Cardiac muscle cell (in vitro differentiated cells and primary cell): ENCODE measurements at regions not wholly inside any gene's neighbourhood (a gene's known extent, or its start where the extent isn't known, plus 50 kb on each side); places are given as distances from the start of the nearest gene placed in this dataset.

ENCODE experiments used
- DNase-seq, 2 donors: peaks; one replicate each; pipeline versions ENCODE4 v3.0.0 to v3.0.0-alpha.2; 2010 to 2017; ENCODE audit warnings: low read depth in 1 of 2, low spot score in 1 of 2
- H3K27ac ChIP-seq: fragments of 200-600 bp; sonication (generic); 2 replicates; pipeline ENCODE4 v1.5.1; 2016
- H3K27me3 ChIP-seq: fragments of 200-600 bp; sonication (generic); 2 replicates; pipeline ENCODE4 v1.6.0; 2016; ENCODE audit warnings: control low read depth
- H3K36me3 ChIP-seq: fragments of 200-600 bp; sonication (generic); 2 replicates; pipeline ENCODE4 v1.5.1; 2016; ENCODE audit warnings: control low read depth
- H3K4me1 ChIP-seq: fragments of 200-600 bp; sonication (generic); 2 replicates; pipeline ENCODE4 v1.8.1; 2017; ENCODE audit warnings: low read depth, mild to moderate bottlenecking, mixed run types
- H3K4me3 ChIP-seq: fragments of 200-600 bp; sonication (generic); 2 replicates; pipeline ENCODE4 v1.5.1; 2016; ENCODE audit warnings: mild to moderate bottlenecking
- H3K9me3 ChIP-seq: fragments of 200-600 bp; sonication (generic); 2 replicates; pipeline ENCODE4 v1.5.1; 2017; ENCODE audit warnings: low read depth, mild to moderate bottlenecking, control low read depth
- TF ChIP-seq, protein P1 (sequence below): IDR thresholded peaks from 2 replicates; pipeline ENCODE4 v1.5.1; 2012; ENCODE audit warnings: low read depth, mild to moderate bottlenecking, low read length

- no peak overlapping the region for H3K27ac ChIP-seq
- no peak overlapping the region for H3K4me3 ChIP-seq
- TF ChIP-seq, protein P1, sequence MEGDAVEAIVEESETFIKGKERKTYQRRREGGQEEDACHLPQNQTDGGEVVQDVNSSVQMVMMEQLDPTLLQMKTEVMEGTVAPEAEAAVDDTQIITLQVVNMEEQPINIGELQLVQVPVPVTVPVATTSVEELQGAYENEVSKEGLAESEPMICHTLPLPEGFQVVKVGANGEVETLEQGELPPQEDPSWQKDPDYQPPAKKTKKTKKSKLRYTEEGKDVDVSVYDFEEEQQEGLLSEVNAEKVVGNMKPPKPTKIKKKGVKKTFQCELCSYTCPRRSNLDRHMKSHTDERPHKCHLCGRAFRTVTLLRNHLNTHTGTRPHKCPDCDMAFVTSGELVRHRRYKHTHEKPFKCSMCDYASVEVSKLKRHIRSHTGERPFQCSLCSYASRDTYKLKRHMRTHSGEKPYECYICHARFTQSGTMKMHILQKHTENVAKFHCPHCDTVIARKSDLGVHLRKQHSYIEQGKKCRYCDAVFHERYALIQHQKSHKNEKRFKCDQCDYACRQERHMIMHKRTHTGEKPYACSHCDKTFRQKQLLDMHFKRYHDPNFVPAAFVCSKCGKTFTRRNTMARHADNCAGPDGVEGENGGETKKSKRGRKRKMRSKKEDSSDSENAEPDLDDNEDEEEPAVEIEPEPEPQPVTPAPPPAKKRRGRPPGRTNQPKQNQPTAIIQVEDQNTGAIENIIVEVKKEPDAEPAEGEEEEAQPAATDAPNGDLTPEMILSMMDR, result no peak
- no peaks in the 10 kb centered on the region for H3K36me3 ChIP-seq
- H3K4me1 ChIP-seq, result no peaks in the 10 kb centered on the region
- no peaks in the 10 kb centered on the region for H3K27me3 ChIP-seq
- no peak for DNase-seq
- H3K9me3 ChIP-seq, result no peaks in the 10 kb centered on the region
These were observed 457.8 kb downstream of the EIPR1 start for GRCh38 chr2:2919574-2920365.

DNA sequence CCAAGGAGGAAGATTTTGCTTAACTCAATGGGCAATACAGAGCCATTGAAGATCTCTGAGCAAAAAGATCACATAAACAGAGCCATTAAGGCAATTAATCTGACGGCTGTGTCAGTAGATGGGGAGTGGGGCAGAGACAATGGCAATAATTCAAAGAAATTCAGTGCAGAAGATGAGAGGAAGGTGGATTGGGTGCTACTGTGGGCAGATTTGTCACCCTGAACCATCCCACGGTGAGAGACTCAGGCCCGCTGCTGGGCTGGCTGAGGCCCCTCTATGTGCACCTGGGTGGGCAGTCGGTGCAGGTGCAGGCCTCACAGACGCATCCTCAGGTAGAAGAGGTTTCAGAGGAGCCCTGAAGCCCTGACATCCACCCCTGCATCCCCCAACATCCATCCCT, 458.6 kb downstream of the EIPR1 start:
- Histone ChIP-seq H3K4me1 (no peaks in the 10 kb centered on the region), H3K27me3 (no peaks in the 10 kb centered on the region), H3K9me3 (no peaks in the 10 kb centered on the region), H3K27ac (no peak overlapping the region), H3K36me3 (no peaks in the 10 kb centered on the region), H3K4me3 (no peak overlapping the region)
- DNase-seq, result no peak
- TF ChIP-seq, protein P1, result no peak

GRCh38 chr2:2916621-2917020, 461.0 kb downstream of the EIPR1 start:
- Histone ChIP-seq H3K27me3 (no peaks in the 10 kb centered on the region), H3K27ac (no peak overlapping the region), H3K4me3 (no peak overlapping the region), H3K9me3 (no peaks in the 10 kb centered on the region), H3K4me1 (no peaks in the 10 kb centered on the region), H3K36me3 (no peaks in the 10 kb centered on the region)
- no peak for DNase-seq
- TF ChIP-seq, protein P1, result no peak

GRCh38 chr2:2914252-2914651, 463.4 kb downstream of the EIPR1 start:
- DNase-seq, result no peak
- Histone ChIP-seq H3K27ac (no peak overlapping the region), H3K36me3 (no peaks in the 10 kb centered on the region), H3K9me3 (no peaks in the 10 kb centered on the region), H3K4me3 (no peak overlapping the region), H3K27me3 (no peaks in the 10 kb centered on the region), H3K4me1 (no peaks in the 10 kb centered on the region)
- TF ChIP-seq, protein P1, result no peak

DNA sequence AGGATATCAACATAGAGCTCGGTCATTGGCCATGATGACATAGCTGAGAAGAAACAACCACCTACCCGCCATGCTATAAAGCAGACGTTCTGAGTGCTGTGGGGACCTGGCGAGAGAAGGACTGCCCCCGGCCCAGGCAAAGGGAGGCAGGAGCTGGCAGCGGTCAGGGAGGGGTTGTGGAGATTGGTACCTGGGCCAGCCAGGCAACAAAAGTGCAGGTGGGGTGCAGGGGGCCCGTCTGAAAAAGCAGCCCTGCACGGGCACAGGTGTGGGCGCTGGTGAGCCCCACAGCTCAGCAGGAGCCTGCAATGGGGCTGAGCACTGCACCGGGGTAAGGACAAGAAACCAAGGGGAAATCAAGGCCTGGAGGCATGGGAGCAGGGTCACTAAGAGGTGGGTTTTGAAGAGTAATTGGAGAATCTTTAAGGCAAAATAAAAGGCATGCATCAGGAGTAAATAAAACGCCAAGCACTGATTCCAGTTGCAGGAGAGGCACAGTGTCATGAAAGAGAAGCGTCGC, 464.0 kb downstream of the EIPR1 start:
- H3K27ac ChIP-seq, result no peak overlapping the region
- H3K4me1 ChIP-seq, result no peaks in the 10 kb centered on the region
- H3K9me3 ChIP-seq, result no peaks in the 10 kb centered on the region
- no peak overlapping the region for H3K4me3 ChIP-seq
- no peak for DNase-seq
- H3K36me3 ChIP-seq, result no peaks in the 10 kb centered on the region
- H3K27me3 ChIP-seq, result no peaks in the 10 kb centered on the region
- TF ChIP-seq, protein P1, result no peak
